Retinal pigment epithelial cell (primary cell): ENCODE measurements at regions not wholly inside any gene's neighbourhood (a gene's known extent, or its start where the extent isn't known, plus 50 kb on each side); places are given as distances from the start of the nearest gene placed in this dataset.

Experiments used
- DNase-seq: peaks from one replicate; pipeline ENCODE4 v3.0.0-alpha.2; 2010; ENCODE audit warnings: low read depth
- H3K4me3 ChIP-seq: 2 replicates; pipeline ENCODE4 v1.5.1; 2011; ENCODE audit warnings: mild to moderate bottlenecking, low read length, control low read depth, moderate library complexity
- TF ChIP-seq, protein P1 (sequence below): conservative IDR thresholded peaks from 2 replicates; pipeline ENCODE4 v1.5.1; 2011; ENCODE audit warnings: low read depth, low read length, control low read depth, inconsistent platforms

DNA sequence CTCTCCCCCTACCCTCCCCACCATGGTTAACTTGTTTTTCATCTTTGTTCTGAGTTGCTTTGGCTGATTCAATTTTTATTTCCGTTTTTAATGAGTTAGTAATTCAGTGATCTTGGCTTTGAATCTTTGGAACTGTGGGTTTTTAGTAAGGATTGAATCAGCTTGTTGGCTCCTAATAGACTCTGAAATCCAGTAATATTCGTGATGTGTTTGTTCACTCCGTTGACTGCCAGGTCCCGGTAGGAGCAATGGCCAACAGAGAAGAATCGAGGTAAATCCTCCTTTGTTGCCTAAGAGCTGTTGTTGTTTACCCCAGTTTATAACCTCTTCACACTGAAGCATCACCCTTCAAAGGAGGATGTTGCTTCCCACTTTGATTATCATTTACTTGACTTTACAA, 92.7 kb downstream of the PCSK1 start:
- H3K4me3 ChIP-seq: no peak overlapping the region
- no peak for DNase-seq
- TF ChIP-seq, protein P1, sequence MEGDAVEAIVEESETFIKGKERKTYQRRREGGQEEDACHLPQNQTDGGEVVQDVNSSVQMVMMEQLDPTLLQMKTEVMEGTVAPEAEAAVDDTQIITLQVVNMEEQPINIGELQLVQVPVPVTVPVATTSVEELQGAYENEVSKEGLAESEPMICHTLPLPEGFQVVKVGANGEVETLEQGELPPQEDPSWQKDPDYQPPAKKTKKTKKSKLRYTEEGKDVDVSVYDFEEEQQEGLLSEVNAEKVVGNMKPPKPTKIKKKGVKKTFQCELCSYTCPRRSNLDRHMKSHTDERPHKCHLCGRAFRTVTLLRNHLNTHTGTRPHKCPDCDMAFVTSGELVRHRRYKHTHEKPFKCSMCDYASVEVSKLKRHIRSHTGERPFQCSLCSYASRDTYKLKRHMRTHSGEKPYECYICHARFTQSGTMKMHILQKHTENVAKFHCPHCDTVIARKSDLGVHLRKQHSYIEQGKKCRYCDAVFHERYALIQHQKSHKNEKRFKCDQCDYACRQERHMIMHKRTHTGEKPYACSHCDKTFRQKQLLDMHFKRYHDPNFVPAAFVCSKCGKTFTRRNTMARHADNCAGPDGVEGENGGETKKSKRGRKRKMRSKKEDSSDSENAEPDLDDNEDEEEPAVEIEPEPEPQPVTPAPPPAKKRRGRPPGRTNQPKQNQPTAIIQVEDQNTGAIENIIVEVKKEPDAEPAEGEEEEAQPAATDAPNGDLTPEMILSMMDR: no peak

DNA sequence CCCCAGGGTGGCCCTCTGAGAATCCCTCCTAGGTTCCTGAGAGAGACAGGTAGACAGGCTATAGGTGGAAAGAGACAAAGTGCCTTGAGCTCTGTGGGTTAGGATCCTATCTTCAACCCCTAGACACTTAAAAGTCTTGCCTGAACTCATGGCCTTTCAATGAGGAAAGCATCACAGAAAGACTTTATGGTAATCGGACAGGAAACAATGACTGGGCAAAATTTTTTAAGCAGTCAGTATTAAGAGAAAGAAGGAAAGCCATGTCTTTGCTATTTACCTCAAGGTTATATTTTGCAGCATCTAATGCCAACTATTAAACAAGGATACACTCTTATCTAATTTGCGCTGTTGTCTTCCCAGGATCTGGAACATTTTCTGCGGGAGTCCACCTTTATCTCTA, 93.2 kb downstream of the PCSK1 start:
- DNase-seq: no peak
- no peak overlapping the region for H3K4me3 ChIP-seq
- TF ChIP-seq, protein P1: no peak

DNA sequence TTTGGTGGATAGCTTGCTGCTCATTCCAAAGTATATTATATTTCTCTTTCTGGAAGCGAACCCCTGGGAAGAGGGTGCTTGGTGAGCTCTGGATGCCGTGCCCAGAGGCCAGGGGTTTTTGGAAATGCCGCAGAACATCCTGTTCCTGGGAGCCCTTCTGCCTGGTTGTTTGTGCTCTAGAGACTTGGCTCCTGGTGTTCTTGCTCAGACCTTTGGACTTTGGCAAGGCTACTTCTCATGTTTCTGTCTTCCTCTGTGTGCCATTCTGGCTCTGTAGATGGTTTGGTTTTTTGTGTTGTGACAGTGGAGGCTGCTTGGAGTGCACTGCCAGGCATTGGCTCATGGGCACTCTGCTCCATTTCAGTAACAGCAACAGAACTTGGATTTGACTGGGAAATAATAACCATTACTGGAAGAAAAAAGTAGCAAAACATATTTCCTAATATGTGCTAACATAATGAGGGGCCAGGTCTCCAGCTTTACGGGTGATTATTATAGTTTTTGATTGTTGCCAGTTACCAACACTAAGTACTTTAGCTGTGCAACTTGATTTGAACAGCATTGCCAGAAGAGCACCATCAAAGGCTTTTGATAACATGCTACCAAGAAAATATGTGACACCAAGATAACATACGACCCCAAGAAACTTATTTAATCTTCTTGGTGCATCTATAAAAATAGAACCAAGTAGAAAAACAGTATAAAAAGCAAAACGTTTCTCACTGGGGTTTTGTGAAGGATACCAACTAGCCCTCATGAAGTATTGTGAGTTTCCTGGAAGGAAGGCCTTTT, 94.2 kb downstream of the PCSK1 start:
- TF ChIP-seq, protein P1: no peak
- no peak for DNase-seq
- no peak overlapping the region for H3K4me3 ChIP-seq

DNA sequence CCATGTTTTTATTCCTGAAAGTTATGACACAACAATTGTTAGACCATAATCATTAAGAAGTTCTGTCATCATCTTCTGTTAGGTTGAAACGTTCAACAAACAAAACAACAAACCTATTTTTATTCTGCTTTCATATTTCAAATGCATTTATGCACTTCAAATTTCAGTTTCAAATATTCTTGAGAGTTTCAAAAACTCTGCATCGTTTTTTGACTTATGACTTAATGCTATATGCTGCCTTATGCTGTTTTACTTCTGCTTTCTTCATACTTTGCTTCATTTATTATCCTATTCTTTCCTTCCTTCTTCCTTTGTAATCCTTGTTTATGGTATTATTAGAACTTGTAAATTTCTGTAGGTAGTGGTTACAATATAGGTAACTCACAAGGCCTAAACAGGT, 95.0 kb downstream of the PCSK1 start:
- TF ChIP-seq, protein P1: no peak
- no peak overlapping the region for H3K4me3 ChIP-seq
- DNase-seq: no peak

DNA sequence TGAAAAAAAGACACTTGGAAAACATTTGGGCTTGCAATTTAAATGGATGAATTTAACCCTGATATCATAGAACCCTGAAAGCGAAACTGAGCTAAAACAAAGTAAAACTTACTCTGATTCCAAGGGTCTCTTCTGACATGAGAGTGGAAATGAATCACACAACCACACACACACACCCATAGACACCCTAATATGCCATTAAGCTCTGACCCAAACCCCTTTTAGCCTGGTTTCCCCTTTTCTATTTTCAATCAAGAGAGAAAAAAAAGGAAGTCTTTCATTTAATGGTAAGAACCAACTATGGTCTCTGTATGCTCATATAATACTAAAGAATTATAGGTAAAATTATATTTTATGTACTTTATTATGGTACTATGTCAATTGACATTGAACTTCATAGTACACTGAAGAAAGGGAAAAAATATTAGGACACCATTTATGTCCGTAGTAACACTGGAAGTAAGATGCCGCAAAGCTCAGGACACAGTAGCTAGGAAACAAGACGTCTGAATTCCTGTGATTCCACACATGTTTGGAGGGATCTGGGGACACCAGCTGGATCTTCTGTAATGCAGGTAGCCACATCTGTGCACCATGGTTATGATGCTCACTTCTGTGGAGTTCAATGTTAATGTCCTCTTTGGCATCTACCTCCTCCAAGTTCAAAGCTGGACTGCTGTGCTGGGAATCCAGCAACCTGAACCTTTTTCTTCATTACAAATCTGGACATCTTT, 95.8 kb downstream of the PCSK1 start:
- no peak overlapping the region for H3K4me3 ChIP-seq
- no peak for DNase-seq
- TF ChIP-seq, protein P1: no peak

DNA sequence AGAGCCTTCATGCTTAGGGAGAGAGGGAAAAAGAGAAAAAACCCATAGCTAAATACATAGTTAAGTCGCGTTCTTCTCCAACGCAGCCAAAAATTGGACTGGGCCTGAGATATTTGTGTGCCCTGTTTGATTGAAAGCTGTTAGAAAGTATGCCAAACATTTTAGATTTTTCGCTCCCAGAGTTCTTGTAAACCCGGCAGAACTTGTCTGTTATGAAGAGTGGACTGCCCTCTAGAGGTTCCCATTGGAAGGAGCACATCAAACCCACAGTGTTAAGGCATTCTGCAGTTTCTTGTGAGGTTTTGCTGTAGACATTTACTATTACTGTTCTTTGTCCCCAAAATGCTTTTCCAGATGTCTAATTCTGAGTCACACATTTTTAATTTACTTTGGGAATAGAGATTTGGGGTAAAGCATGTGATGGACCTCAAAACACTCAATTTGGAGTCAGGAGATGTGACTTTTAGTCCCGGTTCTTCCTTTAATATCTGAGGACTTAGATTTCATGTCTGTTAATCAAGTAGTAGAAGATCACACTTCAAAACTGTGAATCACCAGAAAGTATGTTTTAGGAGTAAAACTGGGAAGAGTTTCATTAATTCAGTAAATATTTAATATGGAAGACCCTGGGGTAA, 96.6 kb downstream of the PCSK1 start:
- peak; percentile 70 for DNase-seq
- TF ChIP-seq, protein P1: peak; percentile 95
- no peak overlapping the region for H3K4me3 ChIP-seq
